ENCODE measurements at regions not wholly inside any gene's neighbourhood (a gene's known extent, or its start where the extent isn't known, plus 50 kb on each side); places are given as distances from the start of the nearest gene placed in this dataset.

DNA sequence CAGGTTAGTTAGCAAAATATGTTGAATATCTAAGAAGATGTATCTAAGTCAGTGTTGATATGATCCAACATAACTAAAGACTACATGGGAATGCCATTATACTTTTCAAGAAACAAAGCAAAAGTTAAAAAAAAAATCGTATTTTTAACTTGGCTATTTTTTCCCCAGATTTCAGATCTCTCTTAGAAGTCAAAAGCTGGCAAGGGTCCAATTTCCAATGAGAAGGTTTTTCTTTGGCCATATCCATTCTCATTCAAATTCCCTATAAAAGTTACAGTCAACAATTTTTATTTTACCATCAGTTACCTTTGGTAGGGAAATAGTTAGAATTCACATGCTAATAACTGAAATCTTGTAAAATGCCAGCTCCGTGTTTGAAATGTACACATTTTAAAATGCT is 70.5 kb upstream of the FAT3 start (continued):
- TF ChIP-seq ZSCAN23 (tag by site-specific recombination; IDR thresholded peaks at IDR 0.05) (no peak), ZNF394 (tag by site-specific recombination; IDR thresholded peaks at IDR 0.05; ENCODE audit: borderline replicate concordance) (no peak), ZNF521 (tag by site-specific recombination; IDR thresholded peaks at IDR 0.05) (no peak), ZNF596 (tag by site-specific recombination; IDR thresholded peaks at IDR 0.05) (no peak), ZNF211 (tag by site-specific recombination; IDR thresholded peaks at IDR 0.05; ENCODE audit: low read depth) (no peak), ZFHX2 (tag by site-specific recombination; conservative IDR thresholded peaks at IDR 0.05) (no peak), ZNF654 (tag by site-specific recombination; IDR thresholded peaks at IDR 0.05; ENCODE audit: low read depth) (no peak)
- TF ChIP-seq, protein P1, sequence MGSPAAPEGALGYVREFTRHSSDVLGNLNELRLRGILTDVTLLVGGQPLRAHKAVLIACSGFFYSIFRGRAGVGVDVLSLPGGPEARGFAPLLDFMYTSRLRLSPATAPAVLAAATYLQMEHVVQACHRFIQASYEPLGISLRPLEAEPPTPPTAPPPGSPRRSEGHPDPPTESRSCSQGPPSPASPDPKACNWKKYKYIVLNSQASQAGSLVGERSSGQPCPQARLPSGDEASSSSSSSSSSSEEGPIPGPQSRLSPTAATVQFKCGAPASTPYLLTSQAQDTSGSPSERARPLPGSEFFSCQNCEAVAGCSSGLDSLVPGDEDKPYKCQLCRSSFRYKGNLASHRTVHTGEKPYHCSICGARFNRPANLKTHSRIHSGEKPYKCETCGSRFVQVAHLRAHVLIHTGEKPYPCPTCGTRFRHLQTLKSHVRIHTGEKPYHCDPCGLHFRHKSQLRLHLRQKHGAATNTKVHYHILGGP (tag by site-specific recombination; IDR thresholded peaks at IDR 0.05), result no peak
- TF ChIP-seq, protein P2, sequence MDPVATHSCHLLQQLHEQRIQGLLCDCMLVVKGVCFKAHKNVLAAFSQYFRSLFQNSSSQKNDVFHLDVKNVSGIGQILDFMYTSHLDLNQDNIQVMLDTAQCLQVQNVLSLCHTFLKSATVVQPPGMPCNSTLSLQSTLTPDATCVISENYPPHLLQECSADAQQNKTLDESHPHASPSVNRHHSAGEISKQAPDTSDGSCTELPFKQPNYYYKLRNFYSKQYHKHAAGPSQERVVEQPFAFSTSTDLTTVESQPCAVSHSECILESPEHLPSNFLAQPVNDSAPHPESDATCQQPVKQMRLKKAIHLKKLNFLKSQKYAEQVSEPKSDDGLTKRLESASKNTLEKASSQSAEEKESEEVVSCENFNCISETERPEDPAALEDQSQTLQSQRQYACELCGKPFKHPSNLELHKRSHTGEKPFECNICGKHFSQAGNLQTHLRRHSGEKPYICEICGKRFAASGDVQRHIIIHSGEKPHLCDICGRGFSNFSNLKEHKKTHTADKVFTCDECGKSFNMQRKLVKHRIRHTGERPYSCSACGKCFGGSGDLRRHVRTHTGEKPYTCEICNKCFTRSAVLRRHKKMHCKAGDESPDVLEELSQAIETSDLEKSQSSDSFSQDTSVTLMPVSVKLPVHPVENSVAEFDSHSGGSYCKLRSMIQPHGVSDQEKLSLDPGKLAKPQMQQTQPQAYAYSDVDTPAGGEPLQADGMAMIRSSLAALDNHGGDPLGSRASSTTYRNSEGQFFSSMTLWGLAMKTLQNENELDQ (tag by site-specific recombination; IDR thresholded peaks at IDR 0.05; ENCODE audit: low read depth), result no peak

DNA sequence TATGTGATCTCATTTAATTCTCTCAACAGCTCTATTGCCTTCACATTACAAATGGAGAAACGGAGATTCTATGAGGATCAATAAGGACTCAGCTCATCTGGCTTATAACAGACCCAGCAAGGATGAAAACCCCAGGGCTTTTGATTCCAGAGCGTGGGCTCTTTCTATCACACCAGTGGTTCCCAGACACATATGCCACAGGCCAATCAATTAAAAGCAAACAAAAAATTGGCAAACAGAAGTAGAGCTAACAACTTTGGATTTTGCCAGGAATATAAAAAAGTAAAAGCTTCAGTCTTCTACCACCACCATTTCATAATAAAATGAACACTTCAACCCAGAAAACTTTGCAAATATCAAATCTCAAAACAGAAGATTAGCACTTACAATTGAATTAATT is 71.1 kb upstream of the FAT3 start:
- TF ChIP-seq, protein P3, sequence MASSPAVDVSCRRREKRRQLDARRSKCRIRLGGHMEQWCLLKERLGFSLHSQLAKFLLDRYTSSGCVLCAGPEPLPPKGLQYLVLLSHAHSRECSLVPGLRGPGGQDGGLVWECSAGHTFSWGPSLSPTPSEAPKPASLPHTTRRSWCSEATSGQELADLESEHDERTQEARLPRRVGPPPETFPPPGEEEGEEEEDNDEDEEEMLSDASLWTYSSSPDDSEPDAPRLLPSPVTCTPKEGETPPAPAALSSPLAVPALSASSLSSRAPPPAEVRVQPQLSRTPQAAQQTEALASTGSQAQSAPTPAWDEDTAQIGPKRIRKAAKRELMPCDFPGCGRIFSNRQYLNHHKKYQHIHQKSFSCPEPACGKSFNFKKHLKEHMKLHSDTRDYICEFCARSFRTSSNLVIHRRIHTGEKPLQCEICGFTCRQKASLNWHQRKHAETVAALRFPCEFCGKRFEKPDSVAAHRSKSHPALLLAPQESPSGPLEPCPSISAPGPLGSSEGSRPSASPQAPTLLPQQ (tag by site-specific recombination; IDR thresholded peaks at IDR 0.05), result no peak
- TF ChIP-seq ZNF16 (tag by site-specific recombination; IDR thresholded peaks at IDR 0.05; ENCODE audit: low read depth), result no peak
- no peak for TF ChIP-seq GFI1B (tag by site-specific recombination; IDR thresholded peaks at IDR 0.05)
- TF ChIP-seq SALL2 (tag by site-specific recombination; IDR thresholded peaks at IDR 0.05; ENCODE audit: borderline replicate concordance), result no peak
- TF ChIP-seq, protein P4, sequence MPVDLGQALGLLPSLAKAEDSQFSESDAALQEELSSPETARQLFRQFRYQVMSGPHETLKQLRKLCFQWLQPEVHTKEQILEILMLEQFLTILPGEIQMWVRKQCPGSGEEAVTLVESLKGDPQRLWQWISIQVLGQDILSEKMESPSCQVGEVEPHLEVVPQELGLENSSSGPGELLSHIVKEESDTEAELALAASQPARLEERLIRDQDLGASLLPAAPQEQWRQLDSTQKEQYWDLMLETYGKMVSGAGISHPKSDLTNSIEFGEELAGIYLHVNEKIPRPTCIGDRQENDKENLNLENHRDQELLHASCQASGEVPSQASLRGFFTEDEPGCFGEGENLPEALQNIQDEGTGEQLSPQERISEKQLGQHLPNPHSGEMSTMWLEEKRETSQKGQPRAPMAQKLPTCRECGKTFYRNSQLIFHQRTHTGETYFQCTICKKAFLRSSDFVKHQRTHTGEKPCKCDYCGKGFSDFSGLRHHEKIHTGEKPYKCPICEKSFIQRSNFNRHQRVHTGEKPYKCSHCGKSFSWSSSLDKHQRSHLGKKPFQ (tag by site-specific recombination; IDR thresholded peaks at IDR 0.05), result no peak
- no peak for TF ChIP-seq SETDB1 (IDR thresholded peaks at IDR 0.05; ENCODE audit: insufficient read length, low read length)
- TF ChIP-seq, protein P5, sequence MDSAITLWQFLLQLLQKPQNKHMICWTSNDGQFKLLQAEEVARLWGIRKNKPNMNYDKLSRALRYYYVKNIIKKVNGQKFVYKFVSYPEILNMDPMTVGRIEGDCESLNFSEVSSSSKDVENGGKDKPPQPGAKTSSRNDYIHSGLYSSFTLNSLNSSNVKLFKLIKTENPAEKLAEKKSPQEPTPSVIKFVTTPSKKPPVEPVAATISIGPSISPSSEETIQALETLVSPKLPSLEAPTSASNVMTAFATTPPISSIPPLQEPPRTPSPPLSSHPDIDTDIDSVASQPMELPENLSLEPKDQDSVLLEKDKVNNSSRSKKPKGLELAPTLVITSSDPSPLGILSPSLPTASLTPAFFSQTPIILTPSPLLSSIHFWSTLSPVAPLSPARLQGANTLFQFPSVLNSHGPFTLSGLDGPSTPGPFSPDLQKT (IDR thresholded peaks at IDR 0.05; ENCODE audit: borderline replicate concordance, low read depth, low read length), result no peak
- TF ChIP-seq, protein P6, sequence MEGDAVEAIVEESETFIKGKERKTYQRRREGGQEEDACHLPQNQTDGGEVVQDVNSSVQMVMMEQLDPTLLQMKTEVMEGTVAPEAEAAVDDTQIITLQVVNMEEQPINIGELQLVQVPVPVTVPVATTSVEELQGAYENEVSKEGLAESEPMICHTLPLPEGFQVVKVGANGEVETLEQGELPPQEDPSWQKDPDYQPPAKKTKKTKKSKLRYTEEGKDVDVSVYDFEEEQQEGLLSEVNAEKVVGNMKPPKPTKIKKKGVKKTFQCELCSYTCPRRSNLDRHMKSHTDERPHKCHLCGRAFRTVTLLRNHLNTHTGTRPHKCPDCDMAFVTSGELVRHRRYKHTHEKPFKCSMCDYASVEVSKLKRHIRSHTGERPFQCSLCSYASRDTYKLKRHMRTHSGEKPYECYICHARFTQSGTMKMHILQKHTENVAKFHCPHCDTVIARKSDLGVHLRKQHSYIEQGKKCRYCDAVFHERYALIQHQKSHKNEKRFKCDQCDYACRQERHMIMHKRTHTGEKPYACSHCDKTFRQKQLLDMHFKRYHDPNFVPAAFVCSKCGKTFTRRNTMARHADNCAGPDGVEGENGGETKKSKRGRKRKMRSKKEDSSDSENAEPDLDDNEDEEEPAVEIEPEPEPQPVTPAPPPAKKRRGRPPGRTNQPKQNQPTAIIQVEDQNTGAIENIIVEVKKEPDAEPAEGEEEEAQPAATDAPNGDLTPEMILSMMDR (tag by site-specific recombination; IDR thresholded peaks at IDR 0.05), result no peak
- TF ChIP-seq ZNF610 (tag by site-specific recombination; IDR thresholded peaks at IDR 0.05; ENCODE audit: borderline replicate concordance), result no peak
- TF ChIP-seq ZNF571 (tag by site-specific recombination; IDR thresholded peaks at IDR 0.05), result no peak
- no peak for TF ChIP-seq ZNF416 (tag by site-specific recombination; IDR thresholded peaks at IDR 0.05)
- no peak for TF ChIP-seq ZNF701 (tag by site-specific recombination; IDR thresholded peaks at IDR 0.05)
- TF ChIP-seq, protein P7, sequence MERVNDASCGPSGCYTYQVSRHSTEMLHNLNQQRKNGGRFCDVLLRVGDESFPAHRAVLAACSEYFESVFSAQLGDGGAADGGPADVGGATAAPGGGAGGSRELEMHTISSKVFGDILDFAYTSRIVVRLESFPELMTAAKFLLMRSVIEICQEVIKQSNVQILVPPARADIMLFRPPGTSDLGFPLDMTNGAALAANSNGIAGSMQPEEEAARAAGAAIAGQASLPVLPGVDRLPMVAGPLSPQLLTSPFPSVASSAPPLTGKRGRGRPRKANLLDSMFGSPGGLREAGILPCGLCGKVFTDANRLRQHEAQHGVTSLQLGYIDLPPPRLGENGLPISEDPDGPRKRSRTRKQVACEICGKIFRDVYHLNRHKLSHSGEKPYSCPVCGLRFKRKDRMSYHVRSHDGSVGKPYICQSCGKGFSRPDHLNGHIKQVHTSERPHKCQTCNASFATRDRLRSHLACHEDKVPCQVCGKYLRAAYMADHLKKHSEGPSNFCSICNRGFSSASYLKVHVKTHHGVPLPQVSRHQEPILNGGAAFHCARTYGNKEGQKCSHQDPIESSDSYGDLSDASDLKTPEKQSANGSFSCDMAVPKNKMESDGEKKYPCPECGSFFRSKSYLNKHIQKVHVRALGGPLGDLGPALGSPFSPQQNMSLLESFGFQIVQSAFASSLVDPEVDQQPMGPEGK (tag by site-specific recombination; IDR thresholded peaks at IDR 0.05), result no peak
- TF ChIP-seq ZEB2 (tag by site-specific recombination; IDR thresholded peaks at IDR 0.05), result no peak
- H3K4me3 ChIP-seq (ENCODE audit: low read depth, low read length), result no peak overlapping the region
- no peaks in the 10 kb centered on the region for H3K9me3 ChIP-seq (ENCODE audit: control insufficient read depth, insufficient read depth, low read depth, low read length)
- ChIA-PET POLR2A (no interaction called here), CTCF (interaction anchor here (0.6 kb wide), 1 partner anchor 174 kb away, joined by 3 read pairs; no protein-coding TSS in a partner anchor)
- H3K27ac ChIP-seq (ENCODE audit: extremely low read depth, low read depth, low read length), result no peak overlapping the region
- H3K36me3 ChIP-seq (ENCODE audit: control insufficient read depth in 2 of 2, insufficient read depth in 1 of 2, low read length in 2 of 2), result no peaks in the 10 kb centered on the region
- no peaks in the 10 kb centered on the region for H3K4me1 ChIP-seq (ENCODE audit: control insufficient read depth, insufficient read depth, low read length)
